ENCODE measurements at regions not wholly inside any gene's neighbourhood (a gene's known extent, or its start where the extent isn't known, plus 50 kb on each side); places are given as distances from the start of the nearest gene placed in this dataset.

GRCh38 chr6:169024047-169024660 is 229.5 kb downstream of the THBS2 start:
- Histone ChIP-seq H3K79me1 (ENCODE audit: low read depth in 1 of 2, low read length in 2 of 2) (no peaks in the 10 kb centered on the region), H2BK15ac (ENCODE audit: low read depth, low read length) (no peak overlapping the region)
- DNase-seq: no peak

More at GRCh38 chr6:169024047-169024660, 229.5 kb downstream of the THBS2 start:
- Histone ChIP-seq H3K9me3 (ENCODE audit: control insufficient read depth, insufficient read depth, low read length) (no peaks in the 10 kb centered on the region), H3K9ac (ENCODE audit: low read depth, low read length) (no peak overlapping the region), H3K4me1 (ENCODE audit: control insufficient read depth, insufficient read depth, low read length) (no peaks in the 10 kb centered on the region), H2BK120ac (ENCODE audit: low read depth, low read length) (no peak overlapping the region), H3K18ac (ENCODE audit: low read depth, low read length) (no peak overlapping the region), H3K36me3 (ENCODE audit: control insufficient read depth, insufficient read depth, low read length) (no peaks in the 10 kb centered on the region), H2AK5ac (ENCODE audit: low read depth, low read length) (no peak overlapping the region), H4K91ac (ENCODE audit: insufficient read depth, low read depth, low read length) (no peak overlapping the region), H3K23ac (ENCODE audit: low read depth, low read length) (no peak overlapping the region), H3K4ac (ENCODE audit: low read depth, low read length) (no peak overlapping the region), H3K4me3 (ENCODE audit: insufficient read depth, low read depth, low read length) (no peak overlapping the region), H2BK20ac (ENCODE audit: low read depth, low read length) (no peak overlapping the region), H3K27me3 (ENCODE audit: control insufficient read depth, insufficient read depth, low read length) (no peaks in the 10 kb centered on the region), H3K14ac (replicated peaks; ENCODE audit: low read depth, low read length) (no peak overlapping the region), H3K9me1 (ENCODE audit: insufficient read depth, low read length) (no peaks in the 10 kb centered on the region), H3K56ac (ENCODE audit: extremely low read depth, insufficient read depth, low read length) (no peak overlapping the region), H3K27ac (ENCODE audit: insufficient read depth, low read length) (no peak overlapping the region), H4K20me1 (ENCODE audit: insufficient read depth, low read length) (no peaks in the 10 kb centered on the region), H2BK5ac (ENCODE audit: low read depth, low read length, poor library complexity, severe bottlenecking) (no peak overlapping the region), H3K4me2 (ENCODE audit: low read depth, low read length) (no peak overlapping the region), H4K5ac (ENCODE audit: low read depth, low read length) (no peak overlapping the region), H4K8ac (ENCODE audit: low read depth in 2 of 2, low read length in 2 of 2) (no peak overlapping the region), H2AK9ac (replicated peaks; ENCODE audit: low read depth, low read length, poor library complexity) (no peak overlapping the region), H2AFZ (replicated peaks; ENCODE audit: low read length, poor library complexity) (no peak overlapping the region)
- BruUV-seq (replicated peaks): no TSS peak
- ChIA-PET CTCF (no interaction called here), POLR2A (ENCODE audit: unreplicated experiment) (no interaction called here)
- dilution Hi-C loops (cut with HindIII; ENCODE audit: low sequenced_read_pairs, unreplicated experiment) (no loop called here), in situ Hi-C loops (cut with MboI; ENCODE audit: low sequenced_read_pairs) (no loop called here), intact Hi-C loops (cut with micrococcal nuclease) (no loop called here)
- 96% methylated on average over 32 of the region's 54 CpGs; no CpG with 5 or more reads in 1 of the 2 experiments for WGBS, 2 experiments (ENCODE audit: extremely low coverage in 2 of 2, insufficient read length in 1 of 2)
- ATAC-seq (ENCODE audit: low read depth): no peak
- TF ChIP-seq RAD21 (IDR thresholded peaks at IDR 0.05; ENCODE audit: low read length) (no peak), ELK1 (IDR thresholded peaks at IDR 0.05; ENCODE audit: borderline replicate concordance, low read depth, low read length) (no peak), CTCF (conservative IDR thresholded peaks at IDR 0.05; ENCODE audit: low read depth, low read length) (no peak), USF2 (IDR thresholded peaks at IDR 0.05; ENCODE audit: low read depth, low read length) (no peak), CEBPB (IDR thresholded peaks at IDR 0.05; ENCODE audit: low read depth, low read length) (no peak), MAFK (IDR thresholded peaks at IDR 0.05; ENCODE audit: low read depth, low read length) (no peak), MAZ (IDR thresholded peaks at IDR 0.05; ENCODE audit: borderline replicate concordance, low read depth, low read length) (no peak), RFX5 (IDR thresholded peaks at IDR 0.05; ENCODE audit: low read depth, low read length) (no peak), POLR2A (IDR thresholded peaks at IDR 0.05; ENCODE audit: low read depth, low read length) (no peak)
